Astrocyte (in vitro differentiated cells and primary cell): ENCODE measurements at regions not wholly inside any gene's neighbourhood (a gene's known extent, or its start where the extent isn't known, plus 50 kb on each side); places are given as distances from the start of the nearest gene placed in this dataset.

Experiments
- CTCF ChIP-seq: IDR thresholded peaks from 2 replicates; pipeline ENCODE4 v1.5.1; 2011; ENCODE audit warnings: low read depth, mild to moderate bottlenecking, inconsistent platforms, low read length, moderate library complexity; ENCODE audit not compliant: insufficient read depth
- EZH2 ChIP-seq: IDR thresholded peaks from 2 replicates; pipeline ENCODE4 v1.6.1; 2012; ENCODE audit warnings: mild to moderate bottlenecking, low read length, inconsistent platforms; ENCODE audit not compliant: insufficient read depth

GRCh38 chr13:99062593-99062992 lies 84.7 kb upstream of the DOCK9 start:
- no peak for TF ChIP-seq CTCF
- TF ChIP-seq EZH2: no peak
